CD4-positive, alpha-beta T cell (primary cell): ENCODE measurements at regions not wholly inside any gene's neighbourhood (a gene's known extent, or its start where the extent isn't known, plus 50 kb on each side); places are given as distances from the start of the nearest gene placed in this dataset.
"Not testable (repeated sequence)": the region's sequence is repeated elsewhere in the genome, so short reads cannot be mapped to it uniquely, and the experiment has no call there.

ENCODE experiments used
- ATAC-seq: fragments of 200-7000 bp; cut with Tn5 transposase; one replicate; pipeline ENCODE4 v1.10.0; 2022; ENCODE audit warnings: mild to moderate bottlenecking; ENCODE audit not compliant: poor library complexity
- CTCF ChIA-PET: fragments of 350-600 bp; sonication (Branson Sonifier 250); formaldehyde crosslinking; loops from one replicate; lab custom pipeline; 2021; ENCODE audit warnings: antibody characterized with exemption, inconsistent platforms; lab: Charles Lee
- POLR2A ChIA-PET: fragments of 350-600 bp; sonication (Branson Sonifier 250); formaldehyde crosslinking; loops from one replicate; lab custom pipeline; 2021; ENCODE audit warnings: antibody characterized with exemption, inconsistent platforms; lab: Charles Lee
- DNase-seq, 14 experiments: peaks; one replicate each; pipeline ENCODE4 v3.0.0-alpha.2; 2013 to 2020; ENCODE audit warnings: mixed read lengths in 2 of 14
- H3K27ac ChIP-seq, 2 donors: one replicate each; pipeline versions ENCODE4 v1.5.1 to v1.7.0; 2013; ENCODE audit warnings: low read length in 2 of 2, low read depth in 1 of 2, mild to moderate bottlenecking in 1 of 2
- H3K27me3 ChIP-seq, 2 experiments: 1 replicate in 1 of 2; 2 replicates in 1 of 2; pipeline versions ENCODE4 v1.6.1 to v1.7.0; 2013; ENCODE audit warnings: low read length in 2 of 2, control low read depth in 1 of 2, mild to moderate bottlenecking in 1 of 2, moderate library complexity in 1 of 2; ENCODE audit not compliant: insufficient read depth in 2 of 2, control insufficient read depth in 1 of 2
- H3K36me3 ChIP-seq: one replicate; pipeline ENCODE4 v1.6.1; 2013; ENCODE audit warnings: low read length, control low read depth; ENCODE audit not compliant: insufficient read depth
- H3K4me1 ChIP-seq: one replicate; pipeline ENCODE4 v1.6.1; 2013; ENCODE audit warnings: low read length, control low read depth; ENCODE audit not compliant: insufficient read depth
- H3K4me3 ChIP-seq: one replicate; pipeline ENCODE4 v1.5.1; 2013; ENCODE audit warnings: mild to moderate bottlenecking, low read length, moderate library complexity
- H3K9me3 ChIP-seq, 2 experiments: 1 replicate in 1 of 2; 2 replicates in 1 of 2; pipeline versions ENCODE4 v1.6.1 to v1.7.0; 2013; ENCODE audit warnings: low read length in 2 of 2, mild to moderate bottlenecking in 2 of 2, control low read depth in 1 of 2, moderate library complexity in 1 of 2; ENCODE audit not compliant: control insufficient read depth in 1 of 2, insufficient read depth in 1 of 2
- H3K27ac Mint-ChIP-seq: one replicate; pipeline ENCODE4 v1.8.0; 2020; ENCODE audit warnings: mixed read lengths
- H3K27me3 Mint-ChIP-seq: one replicate; pipeline ENCODE4 v1.8.0; 2021; ENCODE audit warnings: mixed read lengths
- H3K36me3 Mint-ChIP-seq: one replicate; pipeline ENCODE4 v1.8.0; 2021; ENCODE audit warnings: low read depth, mixed read lengths
- H3K4me1 Mint-ChIP-seq: one replicate; pipeline ENCODE4 v1.8.0; 2021; ENCODE audit warnings: low read depth, mixed read lengths
- H3K4me3 Mint-ChIP-seq: one replicate; pipeline ENCODE4 v1.8.0; 2020; ENCODE audit warnings: mild to moderate bottlenecking, mixed read lengths
- H3K9me3 Mint-ChIP-seq: one replicate; pipeline ENCODE4 v1.8.0; 2020; ENCODE audit warnings: mixed read lengths
- CTCF ChIP-seq: fragments of 200-600 bp; IDR thresholded peaks from one replicate; pipeline ENCODE4 v1.8.0; 2022; ENCODE audit warnings: antibody characterized with exemption, mild to moderate bottlenecking
- intact Hi-C, 2 experiments: fragments of 100-400 bp; cut with DNase I in 1 of 2; cut with micrococcal nuclease in 1 of 2; formaldehyde crosslinking; loops; one replicate each; pipeline versions ENCODE4 v1.15.1 to v1.9.0; 2023 to 2025; cut with DNase I, micrococcal nuclease

- no peaks in the 10 kb centered on the region for H3K36me3 Mint-ChIP-seq
- no peaks in the 10 kb centered on the region for H3K4me1 Mint-ChIP-seq
- Histone ChIP-seq H3K36me3 (no peaks in the 10 kb centered on the region), H3K27me3 (no peaks in the 10 kb centered on the region), H3K27ac (no peak overlapping the region), H3K4me3 (no peak overlapping the region), H3K9me3 (peaks cover 0 to 7% of the 10 kb centered on the region in 2 experiments), H3K4me1 (no peaks in the 10 kb centered on the region)
- TF ChIP-seq CTCF: no peak
- ChIA-PET POLR2A (no interaction called here), CTCF (no interaction called here)
- ATAC-seq: no peak
- H3K27ac Mint-ChIP-seq: no peak overlapping the region
- H3K4me3 Mint-ChIP-seq: no peak overlapping the region
- no peaks in the 10 kb centered on the region for H3K9me3 Mint-ChIP-seq
- intact Hi-C loops: no loop called here
- no peak for DNase-seq
- H3K27me3 Mint-ChIP-seq: peaks cover 31% of the 10 kb centered on the region
These were observed 89.9 kb upstream of the ECI2 start for GRCh38 chr6:4225161-4225872.

GRCh38 chr6:4224067-4224978, 88.9 kb upstream of the ECI2 start:
- Mint-ChIP-seq H3K9me3 (no peaks in the 10 kb centered on the region), H3K27me3 (peaks cover 31% of the 10 kb centered on the region), H3K36me3 (no peaks in the 10 kb centered on the region), H3K27ac (no peak overlapping the region), H3K4me3 (no peak overlapping the region), H3K4me1 (no peaks in the 10 kb centered on the region)
- Histone ChIP-seq H3K4me1 (no peaks in the 10 kb centered on the region), H3K4me3 (no peak overlapping the region), H3K9me3 (peaks cover 0 to 7% of the 10 kb centered on the region in 2 experiments), H3K36me3 (no peaks in the 10 kb centered on the region), H3K27me3 (no peaks in the 10 kb centered on the region), H3K27ac (no peak overlapping the region)
- intact Hi-C loops: no loop called here
- ATAC-seq (no peak), DNase-seq (no peak)
- no peak for TF ChIP-seq CTCF
- ChIA-PET POLR2A (no interaction called here), CTCF (no interaction called here)

- Mint-ChIP-seq H3K36me3 (no peaks in the 10 kb centered on the region), H3K27me3 (peaks cover 15% of the 10 kb centered on the region), H3K4me3 (no peak overlapping the region), H3K27ac (no peak overlapping the region), H3K9me3 (no peaks in the 10 kb centered on the region), H3K4me1 (no peaks in the 10 kb centered on the region)
- TF ChIP-seq CTCF: no peak
- intact Hi-C loops: no loop called here
- H3K4me1 ChIP-seq: no peaks in the 10 kb centered on the region
- no peaks in the 10 kb centered on the region for H3K9me3 ChIP-seq
- CTCF ChIA-PET: no interaction called here
- DNase-seq (no peak), ATAC-seq (no peak)
- H3K4me3 ChIP-seq: no peak overlapping the region
- H3K36me3 ChIP-seq: no peaks in the 10 kb centered on the region
- no peak overlapping the region for H3K27ac ChIP-seq
- no peaks in the 10 kb centered on the region for H3K27me3 ChIP-seq
- POLR2A ChIA-PET: no interaction called here
These were observed 85.2 kb upstream of the ECI2 start for GRCh38 chr6:4220558-4220957.

GRCh38 chr6:4218619-4219317, 83.4 kb upstream of the ECI2 start:
- H3K4me3 ChIP-seq, H3K36me3 ChIP-seq, intact Hi-C loops, H3K27me3 ChIP-seq, H3K27ac ChIP-seq, H3K9me3 Mint-ChIP-seq, H3K4me1 ChIP-seq, CTCF ChIA-PET, H3K9me3 ChIP-seq, DNase-seq, H3K36me3 Mint-ChIP-seq, POLR2A ChIA-PET, H3K27me3 Mint-ChIP-seq, H3K4me1 Mint-ChIP-seq, H3K27ac Mint-ChIP-seq, H3K4me3 Mint-ChIP-seq, ATAC-seq: not testable (repeated sequence)
